GM20431 (cell line): ENCODE measurements at regions not wholly inside any gene's neighbourhood (a gene's known extent, or its start where the extent isn't known, plus 50 kb on each side); places are given as distances from the start of the nearest gene placed in this dataset.

Experiments used
- in situ Hi-C: fragments of 300-500 bp; cut with MseI, MboI; formaldehyde crosslinking; loops from one replicate; pipeline ENCODE4 v1.15.0; 2020; ENCODE audit warnings: low sequenced_read_pairs; ENCODE audit not compliant: unreplicated experiment

DNA sequence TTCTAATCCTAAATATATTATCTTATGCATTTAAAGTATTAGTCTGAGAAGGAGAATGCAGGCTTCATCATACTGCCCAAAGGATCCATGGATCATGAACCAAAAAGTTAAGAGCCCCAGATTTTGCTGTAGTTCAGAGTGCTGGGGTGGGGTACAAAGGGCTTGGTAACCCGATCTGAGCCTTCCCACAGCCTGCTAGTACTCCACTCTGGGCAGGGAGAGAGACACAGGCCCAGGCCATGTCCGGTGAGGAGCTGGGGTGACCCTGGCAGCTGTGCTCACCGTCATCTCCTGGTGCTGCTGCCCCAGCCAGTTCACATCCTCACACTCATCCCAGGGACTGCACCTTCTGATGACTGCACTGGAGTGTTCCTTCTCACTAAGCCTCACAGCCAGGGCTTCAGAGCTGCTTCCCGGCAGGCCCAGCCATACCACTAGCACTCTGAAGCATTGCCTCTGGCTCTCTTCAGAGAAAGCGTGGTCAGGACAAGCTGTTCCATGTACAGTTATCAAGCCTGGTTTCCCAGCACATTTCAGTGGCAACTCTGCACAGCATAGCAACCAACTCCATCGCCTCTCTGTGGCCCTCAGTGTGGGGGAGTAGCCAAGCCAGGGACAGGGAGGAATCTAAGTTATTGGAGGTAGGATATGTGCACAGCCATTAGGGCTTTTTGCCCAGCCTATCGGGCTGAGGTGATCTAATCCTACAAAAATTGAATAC, 189.0 kb upstream of the CTAGE1 start:
- in situ Hi-C loops: no loop called here

DNA sequence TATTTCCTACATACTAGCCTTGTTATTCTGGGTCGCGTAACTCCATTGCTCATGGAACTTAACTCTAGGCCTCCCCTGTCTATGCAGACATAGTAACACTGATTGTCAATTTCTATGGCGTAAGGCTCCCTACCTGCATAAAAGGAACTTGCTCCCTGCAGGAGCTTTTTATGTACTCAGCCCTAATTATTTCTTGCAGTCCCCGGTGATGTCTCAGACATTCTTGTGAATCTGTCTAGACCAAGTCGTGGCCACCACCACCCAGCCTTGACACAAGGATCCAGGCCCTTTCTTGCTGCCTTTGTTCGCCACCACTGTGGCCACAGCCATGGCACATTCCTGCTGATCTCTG, 189.5 kb upstream of the CTAGE1 start:
- in situ Hi-C loops: no loop called here

DNA sequence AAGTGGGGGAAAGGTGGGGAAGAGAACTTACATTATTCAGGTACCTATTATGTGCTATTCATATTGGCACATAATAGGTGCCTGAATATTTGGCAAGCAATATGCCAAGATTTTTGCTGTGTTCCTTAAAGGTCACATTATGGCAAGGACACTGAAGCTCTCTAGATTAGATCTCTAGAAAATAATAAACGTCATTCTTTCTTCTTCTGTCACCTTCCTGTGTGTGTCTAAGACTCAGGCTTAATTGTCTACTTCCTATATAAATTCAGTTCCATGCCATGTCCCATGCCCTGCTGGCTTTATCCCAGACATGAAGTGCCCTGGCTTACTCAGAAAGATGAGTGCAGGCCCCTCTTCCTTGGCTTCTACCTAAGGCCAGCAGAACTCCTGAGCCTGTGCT, 191.1 kb upstream of the CTAGE1 start:
- in situ Hi-C loops: no loop called here

DNA sequence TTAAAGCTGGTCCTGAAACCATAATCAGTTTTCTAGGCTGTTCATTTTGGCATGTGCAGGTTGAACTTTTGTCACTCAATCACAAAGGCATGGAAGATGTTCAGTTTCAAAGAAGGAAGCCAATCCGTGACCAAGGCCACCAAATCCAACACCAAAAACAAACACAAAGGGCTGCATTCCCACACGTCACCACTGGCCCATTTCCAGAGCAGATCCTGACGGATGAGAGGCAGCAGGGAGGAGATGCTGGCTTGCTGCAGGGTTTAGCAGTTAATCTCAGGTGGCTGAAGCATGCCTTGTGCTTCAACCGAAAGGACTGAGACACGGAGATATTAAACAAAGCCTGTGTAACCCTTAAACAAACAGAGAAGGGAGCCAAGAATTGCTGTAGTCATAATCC, 191.9 kb upstream of the CTAGE1 start:
- in situ Hi-C loops: no loop called here

DNA sequence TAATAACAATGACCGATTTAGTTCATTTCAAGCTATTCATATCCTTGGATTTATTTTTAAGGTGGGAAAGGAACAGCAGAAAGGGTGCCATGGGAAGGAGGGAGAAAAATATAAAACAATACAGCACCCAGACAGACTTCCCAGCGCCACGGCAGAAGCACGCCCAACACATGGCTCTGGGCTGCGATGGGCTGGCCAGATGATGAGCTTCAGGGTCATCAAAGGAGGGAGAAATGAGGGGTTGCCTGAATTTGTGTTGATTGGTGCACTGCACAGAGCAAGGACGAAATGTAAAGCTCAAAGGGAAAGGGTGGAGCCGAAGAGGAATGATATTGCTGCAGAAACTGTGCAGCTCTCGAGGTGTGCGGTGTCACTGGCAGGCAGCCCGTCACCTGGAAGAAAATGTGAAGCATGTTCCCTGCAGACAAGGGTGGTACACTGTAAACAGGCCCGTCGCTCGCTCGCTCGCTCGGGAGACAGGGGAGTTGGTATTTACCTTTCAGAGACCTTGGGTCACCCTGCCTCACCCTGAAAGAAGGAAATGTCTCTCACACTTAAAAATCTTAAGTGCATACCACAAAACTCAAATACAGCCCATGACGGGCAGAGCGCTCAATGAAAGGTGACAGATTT, 195.5 kb upstream of the CTAGE1 start:
- in situ Hi-C loops: no loop called here

DNA sequence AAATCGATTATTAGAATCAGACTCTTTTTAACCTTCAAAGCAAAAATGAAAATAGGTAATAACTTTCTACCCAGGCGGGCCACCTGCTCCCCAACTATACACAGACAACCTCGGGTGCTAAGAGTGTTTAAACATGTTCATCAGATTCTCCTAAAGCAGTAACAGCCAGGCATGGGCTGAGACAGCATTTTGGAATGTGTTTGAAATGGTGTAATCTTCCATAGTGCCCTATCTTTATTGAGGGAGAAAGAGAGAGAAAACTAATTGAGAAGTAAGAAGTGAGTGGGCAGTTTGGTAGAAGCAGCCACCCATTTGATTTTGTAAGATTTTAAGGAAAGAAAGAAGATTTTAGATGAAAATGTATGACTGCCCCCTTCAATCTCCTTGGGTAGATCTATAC, 196.1 kb upstream of the CTAGE1 start:
- in situ Hi-C loops: no loop called here

DNA sequence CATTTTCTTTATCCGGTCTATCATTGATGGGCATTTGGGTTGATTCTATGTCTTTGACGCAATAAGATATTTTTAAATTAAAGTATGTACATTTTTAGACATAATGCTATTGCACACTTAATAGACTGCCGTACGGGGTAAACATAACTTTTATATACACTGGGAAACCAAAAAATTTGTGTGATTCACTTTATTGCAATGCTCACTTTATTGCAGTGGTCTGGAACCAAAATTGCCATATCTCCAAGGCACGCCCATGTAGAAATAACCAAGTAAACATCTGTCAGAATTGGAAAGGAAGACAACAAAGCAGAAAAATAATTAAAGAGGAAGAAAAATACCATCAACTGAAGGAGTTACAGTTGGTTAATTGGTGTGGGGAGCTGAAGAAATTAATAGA, 205.8 kb upstream of the CTAGE1 start:
- in situ Hi-C loops: no loop called here

DNA sequence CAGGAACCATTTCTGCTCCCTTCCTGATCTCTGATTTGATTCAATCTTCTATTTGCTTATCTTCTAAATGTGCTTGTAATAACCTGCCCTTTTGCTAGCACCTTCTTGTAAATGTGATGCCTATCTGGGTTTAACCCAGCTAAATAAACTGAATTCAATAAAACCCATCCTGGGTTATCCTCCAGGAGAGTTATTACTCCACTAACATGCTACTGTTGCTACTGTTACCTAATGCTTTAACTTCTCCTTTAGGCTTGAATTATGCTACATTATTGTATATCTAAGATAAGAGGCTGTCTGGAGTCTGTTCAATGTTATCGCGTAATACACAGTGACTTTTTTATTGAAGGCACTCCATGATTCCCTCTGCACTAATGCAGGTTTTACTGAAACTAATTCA, 206.5 kb upstream of the CTAGE1 start:
- in situ Hi-C loops: no loop called here

DNA sequence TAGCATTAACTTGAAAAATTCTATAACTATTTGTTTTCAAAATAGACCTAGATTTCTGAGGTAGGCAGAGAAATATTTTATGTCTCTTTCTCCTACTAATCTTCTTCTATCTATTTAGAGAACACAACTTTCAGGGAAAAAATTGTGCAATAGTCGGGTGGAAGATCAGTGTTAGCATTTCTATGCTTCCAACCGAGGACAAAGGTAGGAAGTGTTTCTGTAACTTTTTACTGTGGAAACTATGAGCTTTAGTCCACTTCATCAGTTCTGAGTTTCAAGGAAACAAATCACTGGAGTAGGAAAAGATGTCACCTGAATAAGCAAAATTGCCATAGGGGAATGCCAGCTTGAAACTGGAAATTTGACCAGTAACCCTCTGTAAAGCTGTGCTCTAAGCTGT, 207.7 kb upstream of the CTAGE1 start:
- in situ Hi-C loops: no loop called here

DNA sequence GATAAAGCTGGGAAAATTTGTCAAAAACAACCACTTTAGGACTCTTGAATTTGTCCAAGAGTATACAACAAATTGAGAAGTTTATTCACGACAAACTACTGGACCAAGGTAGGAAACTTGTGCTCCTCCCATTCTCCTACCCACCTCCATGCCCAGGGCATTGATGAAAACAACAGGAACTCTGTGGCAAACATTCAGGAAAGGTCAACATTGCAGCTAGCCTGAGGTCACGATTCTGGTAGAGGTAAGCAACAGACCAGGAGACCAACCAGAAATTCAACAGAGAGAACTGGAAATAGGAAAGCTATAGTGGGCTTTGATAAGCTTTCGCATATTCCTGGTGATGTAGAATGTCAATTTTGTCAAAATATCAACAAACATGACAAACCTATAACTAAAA, 209.1 kb upstream of the CTAGE1 start:
- in situ Hi-C loops: no loop called here

DNA sequence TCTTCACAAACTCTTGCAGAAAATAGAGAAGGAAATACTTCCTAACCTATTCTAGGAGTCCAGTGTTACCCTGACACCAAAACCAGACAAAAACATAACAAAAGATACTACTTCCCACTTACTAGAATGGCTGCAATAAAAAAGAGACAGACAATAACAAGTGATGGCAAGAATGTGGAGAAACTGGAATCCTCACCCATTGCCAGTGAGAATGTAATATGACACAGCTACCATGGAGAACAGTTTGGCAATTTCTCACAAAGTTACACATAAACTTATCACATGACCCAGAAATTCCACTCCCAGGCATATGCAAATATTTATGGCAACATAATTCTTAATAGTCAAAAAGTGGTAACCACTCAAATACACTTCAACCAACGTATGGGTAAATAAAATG, 209.8 kb upstream of the CTAGE1 start:
- in situ Hi-C loops: no loop called here

DNA sequence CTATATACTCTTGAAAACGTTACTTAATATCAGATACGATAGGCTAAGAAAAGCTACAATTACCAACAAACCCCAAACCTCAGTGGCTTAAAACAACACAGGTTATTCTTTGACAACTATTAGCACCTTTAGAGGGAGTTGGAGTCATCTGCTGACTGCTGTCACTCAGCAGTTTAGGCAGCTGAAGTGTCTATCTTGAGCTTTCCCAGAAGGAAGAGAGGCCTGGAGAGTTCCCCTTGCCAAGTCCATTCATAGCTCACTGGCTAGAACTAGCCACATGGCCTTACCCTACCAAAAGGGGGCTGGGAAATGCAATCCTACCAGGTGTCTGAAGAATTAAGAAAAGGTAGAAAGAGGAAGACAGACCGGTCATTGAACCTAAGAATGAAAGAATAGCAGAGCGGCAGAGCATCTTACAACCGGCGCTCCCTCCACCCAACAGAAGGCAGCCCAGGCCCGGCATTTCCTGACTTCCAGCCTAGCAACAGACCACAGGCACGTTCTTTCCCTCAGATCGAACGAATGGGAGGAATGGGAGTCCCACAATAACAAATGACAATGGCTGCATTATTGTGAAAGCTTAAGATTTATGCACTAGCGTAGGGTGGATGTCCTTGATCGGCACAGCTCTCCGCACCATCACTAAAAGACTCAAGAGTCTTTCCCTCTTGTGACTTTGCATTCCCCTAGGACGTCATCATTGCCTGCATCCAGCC, 211.2 kb upstream of the CTAGE1 start:
- in situ Hi-C loops: no loop called here

DNA sequence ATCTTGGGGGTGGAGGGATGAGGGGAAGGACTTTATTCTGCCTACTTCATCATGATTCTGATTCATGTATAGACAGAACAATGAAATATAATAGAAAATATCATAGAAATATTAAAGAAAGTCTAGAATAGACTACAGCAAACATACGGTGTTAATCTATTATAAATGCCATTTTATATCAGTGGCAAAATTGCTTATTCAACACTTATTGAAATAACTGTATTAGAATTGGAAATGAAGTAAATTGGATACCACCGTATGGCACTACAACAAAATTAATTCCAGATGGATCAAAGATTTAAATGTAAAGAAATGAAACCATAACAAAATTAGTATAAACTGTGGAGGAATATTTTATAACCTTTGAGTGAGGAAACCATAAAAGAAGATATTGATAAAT, 213.3 kb upstream of the CTAGE1 start:
- in situ Hi-C loops: no loop called here

DNA sequence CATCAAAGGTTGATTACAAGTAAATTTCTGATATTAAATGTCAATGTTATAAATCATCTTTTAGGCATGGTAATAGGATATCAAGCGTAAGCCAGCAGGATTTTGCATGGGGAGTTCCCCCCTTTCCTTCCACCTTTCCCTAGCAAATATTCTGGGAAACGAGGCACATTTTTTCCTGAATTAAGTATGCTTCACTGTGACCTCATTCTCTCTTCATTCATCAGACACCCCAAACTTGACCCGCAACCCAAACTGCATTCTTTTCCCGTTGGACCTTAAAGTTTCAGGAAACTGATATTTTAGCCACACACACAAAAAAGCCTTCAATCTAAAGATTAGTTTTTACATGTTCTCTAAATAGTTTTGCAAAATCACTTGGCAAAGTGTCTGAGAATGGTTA, 214.5 kb upstream of the CTAGE1 start:
- in situ Hi-C loops: no loop called here

DNA sequence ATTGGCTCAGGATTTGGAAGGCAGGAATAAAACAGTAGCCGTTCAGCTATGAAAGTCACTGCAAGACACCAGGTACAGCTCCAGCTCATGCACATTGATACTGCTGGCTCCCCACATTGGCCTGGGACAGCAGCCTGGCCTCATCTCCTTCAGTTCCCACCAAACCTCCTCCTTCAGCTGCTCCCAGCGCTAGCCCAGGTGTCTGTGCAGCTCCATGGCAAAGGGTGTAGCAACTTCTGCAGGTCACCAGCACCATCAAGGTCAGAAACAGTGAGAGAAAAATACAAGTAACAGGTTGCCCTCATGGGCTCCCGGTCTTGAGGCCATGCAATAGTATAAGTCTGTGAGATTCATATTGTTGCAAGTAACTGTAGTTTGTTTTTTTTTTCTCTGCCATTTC, 216.7 kb upstream of the CTAGE1 start:
- in situ Hi-C loops: no loop called here

DNA sequence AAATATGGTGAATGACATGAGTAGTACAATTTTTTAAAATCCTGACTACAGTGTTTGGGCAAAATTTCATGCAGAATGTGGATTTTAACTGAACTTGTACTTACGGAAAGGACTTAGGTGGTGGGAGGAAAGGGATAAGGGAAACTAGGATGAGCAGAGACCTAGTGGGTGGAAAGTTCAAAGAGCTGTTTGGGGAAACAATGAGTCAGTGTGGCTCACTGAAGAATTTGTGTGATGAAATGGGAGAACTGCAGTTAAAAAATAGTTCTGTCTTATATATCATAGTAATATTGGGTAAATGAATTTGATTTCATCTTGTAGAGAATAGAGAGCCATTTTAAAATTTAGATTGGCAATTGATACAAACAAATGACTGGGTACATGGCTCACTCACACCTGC, 220.1 kb upstream of the CTAGE1 start:
- in situ Hi-C loops: no loop called here

DNA sequence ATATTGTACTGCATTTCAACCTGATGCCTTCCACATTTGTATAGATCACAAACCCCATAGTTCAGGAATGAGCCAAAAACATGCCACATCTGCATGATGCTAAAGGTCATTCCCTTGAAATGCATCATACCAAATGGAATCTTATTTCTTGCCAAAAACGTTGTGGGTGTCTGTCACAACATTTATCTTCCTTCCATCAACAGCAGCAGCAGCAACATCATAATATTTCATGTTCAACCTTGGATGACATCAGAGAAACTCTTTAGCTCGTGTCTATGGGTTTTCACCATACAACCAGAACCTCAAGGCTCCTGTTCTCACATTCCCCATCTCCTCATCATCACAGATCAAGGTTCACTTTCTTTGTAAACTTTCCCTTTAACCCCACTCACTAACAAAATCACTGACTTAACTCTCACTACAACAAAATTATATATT, 221.3 kb upstream of the CTAGE1 start:
- in situ Hi-C loops: no loop called here

DNA sequence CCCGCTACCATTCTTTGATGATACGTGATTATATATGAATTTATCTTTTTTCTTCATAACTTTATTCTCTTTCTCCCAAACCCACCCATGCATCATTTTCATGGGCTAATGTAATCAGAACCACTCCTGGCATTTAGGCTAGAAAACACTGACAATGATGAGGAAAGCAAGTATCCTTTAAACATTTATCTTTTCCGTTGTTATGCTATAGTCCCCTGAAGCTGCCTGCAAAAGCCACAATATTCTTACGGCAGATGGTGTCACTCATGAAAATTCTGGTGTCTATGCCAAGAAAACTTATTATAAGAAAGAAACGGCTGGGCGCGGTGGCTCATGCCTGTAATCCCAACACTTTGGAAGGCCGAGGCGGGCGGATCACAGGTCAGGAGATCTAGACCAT, 221.8 kb upstream of the CTAGE1 start:
- in situ Hi-C loops: no loop called here

DNA sequence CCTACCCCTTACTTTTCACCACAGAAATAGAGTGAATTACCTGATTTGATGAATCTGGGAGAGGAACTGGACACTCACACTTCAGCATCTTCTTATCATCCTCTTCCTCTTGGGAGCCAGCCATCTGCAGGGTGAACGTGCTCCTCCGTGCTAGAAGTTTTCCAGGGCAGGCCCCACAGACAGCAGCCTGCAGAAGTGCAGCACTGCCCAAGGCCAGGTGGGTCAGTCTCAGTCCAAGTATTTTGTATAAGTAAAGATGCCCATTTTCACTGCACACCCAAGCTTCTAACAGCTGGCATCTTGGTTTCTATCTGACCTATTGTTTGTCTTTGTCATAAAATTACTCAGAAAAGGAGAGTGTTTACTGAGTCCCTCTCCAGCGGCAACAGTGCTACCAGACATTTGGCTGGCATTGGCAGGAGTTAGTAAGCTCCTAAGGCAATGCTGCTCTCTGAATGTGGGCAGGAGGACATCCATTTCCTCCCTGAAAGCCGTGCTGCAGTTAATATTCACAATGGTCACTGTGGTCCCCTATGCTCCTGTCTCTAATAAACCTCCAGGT, 222.6 kb upstream of the CTAGE1 start:
- in situ Hi-C loops: no loop called here

DNA sequence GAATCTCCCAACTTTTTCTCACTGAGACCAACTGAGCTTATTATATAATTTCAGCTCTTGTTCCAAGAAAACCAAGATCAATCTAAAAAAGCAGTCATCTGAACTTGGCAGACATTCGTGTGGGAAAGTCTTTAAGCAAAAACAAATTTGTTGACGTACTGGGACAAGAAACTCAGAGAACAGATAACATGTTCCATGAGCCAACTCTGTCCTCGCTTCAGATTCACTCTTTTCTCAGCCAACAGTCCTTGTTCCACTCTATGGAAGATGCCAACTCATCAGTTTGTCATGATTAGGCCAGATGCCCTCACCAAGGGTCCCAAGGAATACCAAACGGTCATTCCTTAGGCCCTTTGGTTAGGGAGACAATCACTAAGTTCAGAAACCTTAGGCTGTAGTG, 224.2 kb upstream of the CTAGE1 start:
- in situ Hi-C loops: no loop called here

DNA sequence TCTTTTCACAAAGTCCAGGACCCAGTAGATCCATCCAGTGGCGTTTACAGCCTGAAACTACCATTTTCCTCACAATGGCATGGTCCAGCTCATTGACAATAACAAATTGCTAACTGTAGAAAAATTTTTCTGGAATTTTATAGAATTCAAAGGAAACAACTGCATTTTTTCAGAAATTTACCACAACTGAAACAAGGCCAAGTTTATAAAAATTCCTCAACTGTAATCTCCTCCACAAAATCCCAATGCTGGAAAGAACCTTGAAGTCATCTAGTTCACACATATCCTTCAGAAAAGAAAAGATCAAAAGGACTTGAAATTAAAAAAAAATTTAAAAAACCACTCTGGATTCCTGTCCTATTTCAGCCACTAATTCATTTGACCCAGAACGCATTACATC, 226.0 kb upstream of the CTAGE1 start:
- in situ Hi-C loops: no loop called here
